ENCODE measurements at regions not wholly inside any gene's neighbourhood (a gene's known extent, or its start where the extent isn't known, plus 50 kb on each side); places are given as distances from the start of the nearest gene placed in this dataset.
"Not testable (repeated sequence)": the region's sequence is repeated elsewhere in the genome, so short reads cannot be mapped to it uniquely, and the experiment has no call there.

- no peak for DNase-seq (ENCODE audit: low read depth, low spot score)
- in situ Hi-C loops (cut with HindIII; ENCODE audit: low pct_unique_long_range_greater_than_20kb, low sequenced_read_pairs), result no loop called here
Measured at GRCh38 chr7:70893971-70894715, 237.8 kb upstream of the GALNT17 start.

GRCh38 chr7:70894799-70895198 is 237.1 kb upstream of the GALNT17 start:
- DNase-seq (ENCODE audit: low read depth, low spot score), result no peak
- in situ Hi-C loops (cut with HindIII; ENCODE audit: low pct_unique_long_range_greater_than_20kb, low sequenced_read_pairs), result no loop called here

- DNase-seq (ENCODE audit: low read depth, low spot score); in situ Hi-C loops (cut with HindIII; ENCODE audit: low pct_unique_long_range_greater_than_20kb, low sequenced_read_pairs): not testable (repeated sequence)
Measured at GRCh38 chr7:70895337-70896200, 236.4 kb upstream of the GALNT17 start.

GRCh38 chr7:70907259-70908247 is 224.4 kb upstream of the GALNT17 start:
- DNase-seq (ENCODE audit: low read depth, low spot score), result no peak
- in situ Hi-C loops (cut with HindIII; ENCODE audit: low pct_unique_long_range_greater_than_20kb, low sequenced_read_pairs), result no loop called here

- no peak for DNase-seq (ENCODE audit: low read depth, low spot score)
- in situ Hi-C loops (cut with HindIII; ENCODE audit: low pct_unique_long_range_greater_than_20kb, low sequenced_read_pairs), result no loop called here
Measured at GRCh38 chr7:70913924-70914323, 218.0 kb upstream of the GALNT17 start.

GRCh38 chr7:70915067-70915466 is 216.9 kb upstream of the GALNT17 start:
- in situ Hi-C loops (cut with HindIII; ENCODE audit: low pct_unique_long_range_greater_than_20kb, low sequenced_read_pairs), result no loop called here
- no peak for DNase-seq (ENCODE audit: low read depth, low spot score)

GRCh38 chr7:70919481-70920073 is 212.4 kb upstream of the GALNT17 start:
- no peak for DNase-seq (ENCODE audit: low read depth, low spot score)
- in situ Hi-C loops (cut with HindIII; ENCODE audit: low pct_unique_long_range_greater_than_20kb, low sequenced_read_pairs), result no loop called here

- in situ Hi-C loops (cut with HindIII; ENCODE audit: low pct_unique_long_range_greater_than_20kb, low sequenced_read_pairs), result no loop called here
- no peak for DNase-seq (ENCODE audit: low read depth, low spot score)
Measured at GRCh38 chr7:70920876-70921275, 211.1 kb upstream of the GALNT17 start.

GRCh38 chr7:70923181-70923845 is 208.6 kb upstream of the GALNT17 start:
- in situ Hi-C loops (cut with HindIII; ENCODE audit: low pct_unique_long_range_greater_than_20kb, low sequenced_read_pairs), result no loop called here
- no peak for DNase-seq (ENCODE audit: low read depth, low spot score)

- in situ Hi-C loops (cut with HindIII; ENCODE audit: low pct_unique_long_range_greater_than_20kb, low sequenced_read_pairs), result no loop called here
- peak; percentile 59 for DNase-seq (ENCODE audit: low read depth, low spot score)
Measured at GRCh38 chr7:70925411-70926115, 206.4 kb upstream of the GALNT17 start.

- DNase-seq (ENCODE audit: low read depth, low spot score), result no peak
- in situ Hi-C loops (cut with HindIII; ENCODE audit: low pct_unique_long_range_greater_than_20kb, low sequenced_read_pairs), result no loop called here
Measured at GRCh38 chr7:70926666-70927065, 205.3 kb upstream of the GALNT17 start.

GRCh38 chr7:70935311-70935710 is 196.6 kb upstream of the GALNT17 start:
- no peak for DNase-seq (ENCODE audit: low read depth, low spot score)
- in situ Hi-C loops (cut with HindIII; ENCODE audit: low pct_unique_long_range_greater_than_20kb, low sequenced_read_pairs), result no loop called here

GRCh38 chr7:70935854-70936253 is 196.1 kb upstream of the GALNT17 start:
- in situ Hi-C loops (cut with HindIII; ENCODE audit: low pct_unique_long_range_greater_than_20kb, low sequenced_read_pairs), result no loop called here

GRCh38 chr7:70937424-70937823 is 194.5 kb upstream of the GALNT17 start:
- no peak for DNase-seq (ENCODE audit: low read depth, low spot score)
- in situ Hi-C loops (cut with HindIII; ENCODE audit: low pct_unique_long_range_greater_than_20kb, low sequenced_read_pairs), result no loop called here

More at GRCh38 chr7:70935854-70936253, 196.1 kb upstream of the GALNT17 start:
- no peak for DNase-seq (ENCODE audit: low read depth, low spot score)

- in situ Hi-C loops (cut with HindIII; ENCODE audit: low pct_unique_long_range_greater_than_20kb, low sequenced_read_pairs), result no loop called here
- DNase-seq (ENCODE audit: low read depth, low spot score), result no peak
Measured at GRCh38 chr7:70940597-70940996, 191.3 kb upstream of the GALNT17 start.

GRCh38 chr7:70942791-70943190 is 189.2 kb upstream of the GALNT17 start:
- no peak for DNase-seq (ENCODE audit: low read depth, low spot score)
- in situ Hi-C loops (cut with HindIII; ENCODE audit: low pct_unique_long_range_greater_than_20kb, low sequenced_read_pairs), result no loop called here

All from SK-MEL-5 (cell line).